ENCODE measurements at regions not wholly inside any gene's neighbourhood (a gene's known extent, or its start where the extent isn't known, plus 50 kb on each side); places are given as distances from the start of the nearest gene placed in this dataset.

DNA sequence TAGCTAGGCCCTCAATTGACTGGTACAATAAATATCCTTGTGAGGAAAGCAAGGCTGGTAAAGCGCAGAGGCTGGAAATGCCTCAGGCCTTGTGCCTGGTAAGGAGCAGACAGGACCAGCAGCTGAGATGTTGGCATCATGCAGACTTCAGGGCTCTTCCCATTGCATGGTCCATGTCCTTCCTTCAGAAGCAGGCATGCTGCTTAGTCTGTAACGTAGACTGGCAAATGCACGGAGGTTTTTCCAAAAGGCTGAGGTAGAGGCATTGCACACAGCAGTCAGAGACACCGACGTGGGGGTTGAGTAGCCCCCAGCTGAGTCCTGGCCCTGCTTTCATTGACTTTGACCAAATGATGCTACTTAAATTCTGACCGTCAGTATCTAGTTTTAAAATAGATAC is 87.1 kb downstream of the ADRB2 start:
- no peak for DNase-seq (ENCODE audit: low read depth in 2 of 2)

DNA sequence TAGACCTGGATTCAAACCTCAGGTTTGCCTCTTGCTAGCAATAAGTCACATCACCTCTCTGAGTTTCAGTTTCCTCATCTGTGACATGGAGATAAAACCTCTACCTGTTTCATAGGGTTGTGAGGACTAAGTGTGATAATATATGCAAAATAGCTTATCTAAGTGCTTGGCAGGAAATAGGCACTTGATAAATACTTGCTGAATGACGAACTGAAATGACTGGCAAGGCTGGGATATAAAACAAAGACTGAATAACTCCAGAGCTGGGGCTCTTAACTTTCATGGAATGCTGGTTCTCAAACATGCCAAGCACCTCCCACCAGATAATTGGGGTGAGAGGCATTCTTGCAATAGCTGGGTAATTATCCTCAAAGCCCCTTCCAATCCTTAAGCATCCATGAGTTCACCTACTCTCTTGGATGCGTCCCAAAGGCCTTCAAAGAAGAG is 87.6 kb downstream of the ADRB2 start:
- DNase-seq (ENCODE audit: low read depth in 2 of 2): peak; percentile 82 to 85

DNA sequence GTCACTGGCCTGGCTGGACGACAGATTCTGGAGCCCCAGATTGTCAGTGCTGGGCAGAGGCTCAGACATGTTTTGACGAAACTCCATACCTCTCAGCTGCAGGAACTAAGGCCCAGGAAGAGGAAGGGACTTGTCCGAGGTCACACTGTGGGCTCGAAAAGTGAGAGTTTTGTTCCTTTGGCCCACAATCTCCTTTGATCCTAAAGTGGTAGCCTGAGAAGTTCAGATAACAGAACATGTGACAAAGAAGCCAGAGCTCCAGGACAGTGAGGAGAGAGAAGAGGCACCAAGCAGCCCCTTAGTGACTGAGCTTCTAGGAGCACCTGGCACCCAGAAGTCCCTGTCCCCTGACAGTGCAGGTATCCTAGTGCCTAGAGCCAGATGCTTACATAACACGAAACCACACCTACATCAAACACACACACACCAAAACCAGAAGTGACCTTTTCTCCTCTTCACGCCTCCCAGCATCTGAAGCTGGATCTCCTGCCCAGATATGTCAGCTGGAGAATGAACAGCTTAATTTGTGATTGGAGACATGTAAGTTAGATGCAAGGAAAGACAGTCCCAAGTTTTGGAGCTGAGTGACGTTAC is 88.9 kb downstream of the ADRB2 start:
- no peak for DNase-seq (ENCODE audit: low read depth in 2 of 2)

DNA sequence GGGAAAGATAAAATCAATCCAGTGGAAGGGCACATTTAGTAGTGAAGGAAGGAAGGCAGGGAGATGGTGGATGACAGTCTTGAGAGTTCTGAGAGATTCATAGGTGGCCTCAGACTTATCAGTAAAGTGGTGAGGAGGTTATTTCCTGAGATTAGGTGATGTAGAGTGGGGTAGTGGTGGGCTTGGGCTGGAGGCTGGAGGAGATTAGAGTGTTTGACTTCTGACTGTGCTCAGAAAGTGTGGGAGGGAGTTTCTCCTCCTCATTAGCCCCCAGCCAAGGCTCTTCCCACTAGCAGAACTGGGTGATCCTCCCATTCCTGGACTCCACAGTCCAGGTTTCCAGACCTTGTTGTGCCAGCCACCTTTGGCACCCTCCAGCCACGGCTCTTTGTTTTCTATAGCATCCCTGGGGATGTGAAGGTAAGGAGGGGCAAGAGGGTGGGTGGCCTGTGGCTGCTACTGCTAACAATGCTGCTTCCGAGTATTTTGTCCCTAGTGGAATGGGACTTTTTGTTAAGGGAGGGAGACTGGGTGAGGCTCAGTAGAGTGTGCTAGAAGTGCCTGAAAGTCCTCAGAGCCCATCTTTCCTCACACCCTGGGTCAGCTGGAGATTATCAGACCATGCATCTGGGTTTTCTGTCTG is 94.4 kb downstream of the ADRB2 start:
- no peak for DNase-seq (ENCODE audit: low read depth in 2 of 2)

DNA sequence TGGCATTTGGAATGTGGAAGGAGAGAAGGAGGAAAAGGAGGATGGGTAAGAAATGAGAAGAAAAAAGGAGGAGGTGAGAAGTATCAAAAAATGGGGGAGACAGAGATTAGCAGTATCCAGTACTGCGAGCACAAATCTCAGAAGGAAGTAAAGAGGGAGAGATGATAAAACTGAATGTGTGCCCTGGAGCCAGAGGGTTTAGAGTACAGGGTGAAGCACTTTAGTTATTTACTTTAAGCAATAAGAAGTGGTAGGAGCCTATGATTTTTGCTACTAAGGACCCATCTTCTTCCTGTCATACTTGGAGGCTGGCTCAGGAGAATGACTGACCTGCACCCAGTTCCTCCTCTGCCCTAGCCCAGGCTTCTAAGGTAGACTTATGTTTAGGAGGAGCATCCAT is 94.9 kb downstream of the ADRB2 start:
- no peak for DNase-seq (ENCODE audit: low read depth in 2 of 2)

DNA sequence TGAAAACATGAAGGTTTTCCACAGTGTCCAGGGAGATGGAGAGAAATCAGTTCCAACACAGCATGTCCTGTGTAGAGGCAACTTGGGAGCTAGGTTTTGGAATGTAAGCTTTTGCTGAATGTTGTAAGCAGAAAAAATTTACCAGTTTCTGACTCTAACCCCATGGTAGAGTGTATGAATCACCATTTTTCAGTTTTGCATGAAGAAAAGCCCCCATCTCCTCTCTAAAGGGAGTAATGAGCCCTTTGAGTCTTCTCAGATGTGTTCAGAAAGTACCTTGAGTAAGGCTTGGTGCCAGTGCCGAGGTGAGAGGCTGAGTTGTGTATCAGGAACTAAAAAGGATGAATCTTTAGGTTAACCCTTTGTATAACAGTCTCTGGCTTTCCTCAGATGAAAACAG is 96.2 kb downstream of the ADRB2 start:
- DNase-seq (ENCODE audit: low read depth in 2 of 2): no peak

DNA sequence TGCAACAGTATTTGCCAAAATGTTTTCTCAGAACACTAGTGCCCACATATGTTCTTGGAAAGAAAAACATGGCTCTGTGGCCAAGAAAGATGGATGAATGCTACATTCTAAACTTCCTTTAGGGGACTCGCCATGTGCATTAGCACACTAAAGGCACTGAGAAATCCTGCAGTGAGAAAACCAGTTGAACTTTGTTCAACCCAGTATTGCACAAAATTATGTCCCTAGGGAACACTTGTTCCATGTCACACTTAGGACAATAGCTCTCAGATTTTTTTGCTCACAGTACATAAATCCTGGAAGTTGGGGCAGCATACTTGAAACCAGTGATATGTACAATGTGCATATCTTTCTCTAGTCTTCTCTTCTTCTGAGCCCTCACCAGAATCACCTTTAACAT is 96.6 kb downstream of the ADRB2 start:
- DNase-seq (ENCODE audit: low read depth in 2 of 2): no peak

DNA sequence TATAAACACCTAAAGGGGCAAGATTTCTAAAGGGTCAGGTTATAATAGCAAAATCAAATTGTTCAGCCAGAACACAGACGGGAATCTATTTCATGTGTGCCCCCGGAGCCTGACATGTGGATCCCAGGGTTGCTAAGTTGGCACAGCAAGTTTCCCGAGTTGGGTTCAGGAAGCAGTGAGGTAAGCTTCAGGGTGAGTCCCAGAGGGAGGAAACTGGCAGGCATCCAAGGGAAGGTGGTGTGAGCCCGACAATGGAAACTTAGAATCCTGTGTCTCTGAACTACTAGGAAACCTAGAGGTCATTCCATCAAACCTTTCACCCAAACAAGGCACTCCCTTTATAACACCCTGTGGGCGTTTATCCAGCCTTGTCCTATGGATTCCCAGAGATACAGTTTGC is 98.4 kb downstream of the ADRB2 start:
- DNase-seq (ENCODE audit: low read depth in 2 of 2): no peak

DNA sequence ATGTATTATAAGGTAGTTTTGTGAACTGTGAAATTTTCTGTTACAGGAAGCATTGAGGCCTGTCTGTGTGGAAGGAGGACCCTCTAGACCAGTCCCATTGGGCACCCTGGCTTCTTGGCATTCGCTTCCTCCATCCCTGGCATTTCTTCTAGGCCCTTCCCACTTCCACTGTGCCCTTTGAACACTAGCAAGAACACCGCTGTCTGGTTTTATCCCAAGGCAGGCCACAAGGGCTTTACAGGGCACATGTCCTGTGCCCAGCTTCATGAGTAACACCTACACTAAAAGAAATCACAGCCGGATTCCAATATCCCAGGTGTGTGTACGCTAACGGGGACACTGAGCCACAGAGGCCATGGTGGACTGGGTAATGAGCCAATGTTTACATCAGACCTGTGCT is 99.8 kb downstream of the ADRB2 start:
- DNase-seq (ENCODE audit: low read depth in 2 of 2): no peak

DNA sequence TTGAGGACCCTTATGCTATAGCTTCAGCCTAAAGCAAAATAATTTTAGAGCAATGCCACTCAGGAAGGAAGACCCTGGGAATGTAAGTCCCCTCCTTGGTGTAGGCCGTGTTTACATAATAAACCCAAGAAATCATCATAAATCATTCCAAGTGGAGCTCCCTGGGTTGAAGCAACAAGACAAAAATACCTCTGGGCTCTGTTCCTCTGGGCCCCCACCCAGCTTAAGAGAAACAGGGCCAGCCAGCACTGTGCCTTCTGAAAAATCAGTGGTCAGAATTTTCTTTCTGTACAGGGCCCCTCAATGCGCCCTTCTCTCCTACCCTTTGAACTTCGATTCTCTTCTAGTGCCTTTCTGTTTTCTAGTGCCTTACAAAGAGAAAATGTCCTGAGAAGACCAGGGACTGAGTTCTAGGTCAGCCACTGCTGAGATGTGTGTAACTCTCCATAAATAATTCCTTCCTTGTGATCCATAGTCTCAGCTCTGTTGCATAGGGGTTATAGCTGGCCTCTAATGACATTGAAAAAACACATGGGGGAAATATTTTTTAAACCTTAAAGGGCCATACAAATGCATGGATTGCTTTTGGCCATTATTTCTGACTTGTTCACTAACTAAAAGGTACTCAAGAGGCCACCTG is 101.0 kb downstream of the ADRB2 start:
- DNase-seq (ENCODE audit: low read depth in 2 of 2): no peak

DNA sequence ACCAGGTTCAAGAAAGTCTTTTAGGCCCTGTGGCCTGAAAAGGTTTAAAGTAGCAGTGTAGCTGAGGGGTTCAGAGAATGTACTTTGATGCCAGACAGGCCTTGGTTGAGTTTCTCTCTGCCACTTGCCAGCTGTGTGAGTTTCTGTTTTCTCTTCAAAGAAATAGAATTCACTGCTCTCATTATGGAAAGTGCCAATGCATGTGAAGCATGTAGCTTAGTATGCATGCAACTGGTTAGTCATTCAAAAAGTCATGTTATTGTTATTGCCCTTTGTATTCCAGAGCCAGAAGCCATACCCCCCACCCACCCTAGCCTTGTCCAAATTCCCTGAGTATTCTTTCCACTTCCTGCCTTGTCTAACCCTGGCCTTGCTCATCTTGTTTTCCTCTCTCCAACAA is 101.7 kb downstream of the ADRB2 start:
- DNase-seq (ENCODE audit: low read depth in 2 of 2): no peak

DNA sequence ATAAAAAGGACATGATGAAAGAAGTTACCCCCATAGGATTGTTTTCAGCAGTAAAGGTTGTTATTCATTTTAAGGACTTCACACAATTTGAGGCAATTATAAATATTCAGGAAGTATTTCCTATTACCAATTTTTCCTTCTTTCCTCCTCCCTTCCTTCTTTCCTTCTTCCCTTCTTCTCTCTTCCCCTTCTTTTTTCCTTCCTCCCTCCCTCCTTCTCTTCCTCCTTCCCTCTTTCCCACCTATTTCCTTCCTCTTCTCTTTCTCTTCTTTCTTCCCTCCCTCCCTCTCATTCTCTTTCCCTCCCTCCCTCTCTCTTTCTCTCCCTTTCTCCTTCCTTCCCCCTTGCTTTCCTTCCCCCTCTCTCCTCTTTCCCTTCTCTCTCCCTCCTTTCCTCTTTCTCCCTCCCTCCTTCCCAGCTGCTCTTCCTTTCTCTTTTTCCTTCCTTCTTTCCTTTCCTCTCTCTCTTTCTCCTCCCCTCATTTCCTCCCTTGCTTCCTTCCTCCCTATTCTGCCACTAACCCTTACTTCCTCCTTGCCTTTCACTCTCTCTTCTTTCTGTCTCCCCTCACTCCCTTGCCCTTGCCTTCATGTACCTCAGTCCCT is 105.1 kb downstream of the ADRB2 start:
- no peak for DNase-seq (ENCODE audit: low read depth in 2 of 2)

DNA sequence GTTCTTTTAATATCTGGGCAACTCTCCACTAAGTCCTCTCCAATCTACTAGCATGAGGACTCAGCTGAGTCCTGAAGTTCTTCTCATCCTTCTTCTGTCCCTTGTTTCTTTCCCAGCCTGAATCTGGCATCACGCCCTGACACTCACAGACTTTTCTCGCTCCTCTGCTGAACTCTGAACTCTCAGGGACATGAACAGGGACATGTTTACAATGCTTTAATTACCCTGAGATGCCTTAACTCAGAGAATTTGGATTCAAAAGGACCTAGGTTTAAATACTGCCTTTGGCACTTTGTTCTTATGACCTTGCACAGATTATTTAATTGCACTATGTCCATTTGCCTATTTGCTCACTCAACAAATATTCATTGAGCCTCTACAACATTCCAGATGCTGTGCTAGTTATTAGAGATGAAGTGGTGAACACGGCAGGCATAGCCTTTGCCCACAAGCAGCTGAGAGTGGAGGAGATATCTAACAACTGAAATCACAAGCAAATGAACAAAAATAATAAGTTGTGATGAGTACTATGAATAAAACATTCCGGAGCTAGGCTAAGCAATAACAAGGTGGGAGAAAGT is 106.0 kb downstream of the ADRB2 start:
- DNase-seq (ENCODE audit: low read depth in 2 of 2): no peak

DNA sequence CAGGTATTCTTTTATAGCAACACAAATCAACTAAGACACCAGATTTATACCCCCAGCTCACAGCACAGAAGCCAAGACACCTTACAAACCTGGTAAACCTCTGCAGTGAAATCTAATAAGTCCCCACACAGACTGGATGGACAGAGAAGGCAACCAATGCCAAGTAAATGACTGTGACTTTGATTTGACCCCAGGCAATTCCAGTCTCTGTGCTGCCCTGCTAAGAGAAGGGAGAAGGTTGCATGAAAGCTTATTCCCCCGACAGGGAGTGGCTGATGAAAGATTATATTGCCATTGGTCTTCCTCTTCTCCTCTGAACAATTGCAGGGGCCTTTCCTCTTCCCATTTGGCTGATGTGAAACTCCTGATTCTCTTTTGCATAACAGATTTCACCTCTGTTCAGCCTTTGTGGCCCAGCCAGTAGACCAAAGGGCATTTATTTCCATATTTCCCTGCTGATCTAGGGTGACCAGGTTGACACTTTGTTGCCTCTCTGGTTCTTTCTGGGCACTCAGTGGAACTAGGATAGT is 107.6 kb downstream of the ADRB2 start:
- DNase-seq (ENCODE audit: low read depth in 2 of 2): no peak

DNA sequence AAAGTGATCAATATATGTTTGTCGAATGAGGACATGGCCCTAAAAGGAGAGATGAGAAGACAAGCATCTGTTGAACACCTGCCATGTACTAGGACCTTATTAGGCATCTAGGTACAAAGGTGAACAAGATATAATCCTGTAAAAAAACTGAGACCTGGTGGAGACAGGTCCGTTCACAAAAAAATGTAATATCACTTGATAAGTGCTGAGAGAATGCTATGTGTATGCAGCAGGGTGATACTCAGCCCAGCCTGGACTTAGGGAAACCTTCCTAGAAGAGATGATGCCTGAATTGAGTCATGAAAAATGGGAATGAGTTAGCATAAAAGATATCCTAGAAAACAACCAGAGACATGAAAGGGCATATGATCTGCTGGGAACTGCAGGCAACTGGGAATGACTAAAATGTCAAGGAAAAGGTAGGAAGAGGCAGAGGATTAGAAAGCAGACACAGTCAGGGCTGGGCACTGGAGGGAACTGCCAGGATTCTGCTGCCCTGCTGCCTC is 108.5 kb downstream of the ADRB2 start:
- DNase-seq (ENCODE audit: low read depth in 2 of 2): no peak

DNA sequence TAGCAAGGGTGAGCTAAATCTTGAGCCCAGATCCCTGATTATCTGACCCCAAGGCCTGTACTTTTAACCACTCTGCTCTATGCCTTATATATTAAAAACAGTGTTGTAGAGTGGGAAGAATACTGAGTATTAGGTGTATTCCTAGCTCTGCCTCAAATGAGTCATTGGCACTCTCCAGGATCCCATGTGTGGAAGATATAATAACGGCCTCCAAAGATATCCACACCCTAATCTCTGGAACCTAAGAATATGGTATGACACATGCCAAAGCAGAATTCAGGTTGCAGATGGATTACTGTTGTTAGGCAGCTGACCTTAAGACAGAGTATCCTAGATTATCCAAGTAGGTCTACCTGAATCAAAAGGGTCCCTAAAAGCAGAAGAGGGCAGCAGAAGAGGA is 110.8 kb downstream of the ADRB2 start:
- DNase-seq (ENCODE audit: low read depth in 2 of 2): no peak

DNA sequence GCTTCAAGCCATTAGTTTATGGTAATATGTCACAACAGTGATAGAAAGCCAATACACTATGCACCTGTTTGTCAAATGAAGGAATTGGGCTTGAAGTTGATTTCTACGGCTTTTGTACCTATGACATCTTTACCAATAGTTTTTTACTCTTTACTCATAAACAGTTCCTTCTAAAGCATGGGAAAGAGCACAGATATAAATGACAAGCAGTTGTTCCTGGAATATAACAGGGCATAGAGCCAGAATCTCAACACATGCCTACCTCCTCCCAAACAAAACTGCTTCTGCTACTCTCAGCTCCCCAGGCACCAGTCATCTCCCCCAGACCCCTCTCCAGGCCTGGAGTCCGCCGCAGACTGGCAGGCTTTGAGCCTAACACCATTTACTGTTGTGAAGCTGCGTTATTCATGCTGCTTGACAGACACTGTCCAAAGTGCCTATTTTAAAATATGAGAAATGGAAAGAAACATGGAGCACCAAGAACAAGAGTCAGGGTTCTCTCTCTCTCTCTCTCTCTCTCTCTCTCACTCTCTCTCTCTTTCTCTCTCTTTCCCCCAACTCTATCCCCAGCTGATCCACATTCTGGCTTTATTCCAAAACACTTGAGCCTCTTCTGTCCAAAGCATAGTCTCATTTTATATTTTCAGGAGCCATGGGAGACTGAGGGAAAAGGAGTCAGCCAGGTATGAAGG is 111.6 kb downstream of the ADRB2 start:
- DNase-seq (ENCODE audit: low read depth in 2 of 2): no peak

DNA sequence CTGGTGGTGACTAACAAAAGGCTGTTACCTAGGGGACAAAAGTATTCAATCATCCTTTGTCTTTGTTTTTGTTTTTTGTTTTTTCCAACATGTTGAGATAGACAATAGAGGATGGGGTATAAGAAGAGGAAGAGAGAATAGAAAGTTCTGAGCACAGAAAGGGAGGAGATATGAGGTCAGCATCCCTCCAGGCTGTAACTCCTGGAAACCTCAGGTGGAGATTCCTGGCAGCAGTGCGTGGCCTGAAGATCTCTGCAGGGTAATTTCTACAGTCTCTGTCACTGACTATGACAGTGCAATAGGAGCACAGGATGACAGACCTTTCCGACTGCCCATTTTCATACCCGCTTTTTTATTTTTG is 112.1 kb downstream of the ADRB2 start:
- DNase-seq (ENCODE audit: low read depth in 2 of 2): no peak

DNA sequence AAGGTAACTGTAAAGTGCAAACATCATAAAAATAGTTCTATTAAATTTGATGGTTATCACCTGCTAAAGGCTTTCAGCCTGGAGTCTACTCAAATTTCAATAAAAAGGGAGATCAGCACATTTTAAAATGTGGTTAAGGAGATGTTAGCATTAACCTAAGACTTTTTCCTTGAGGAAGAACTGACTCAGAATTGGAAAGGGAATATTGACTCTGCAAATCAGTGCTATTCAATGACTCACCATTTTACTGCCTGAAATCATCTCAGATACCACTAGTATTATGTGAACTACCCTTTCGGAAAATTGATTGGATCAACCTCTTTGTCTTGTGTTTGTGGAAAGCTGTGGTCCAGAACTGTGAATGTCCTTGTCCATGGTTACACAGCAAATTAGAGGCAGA is 113.3 kb downstream of the ADRB2 start:
- peak; percentile 16 to 20 for DNase-seq (ENCODE audit: low read depth in 2 of 2)

DNA sequence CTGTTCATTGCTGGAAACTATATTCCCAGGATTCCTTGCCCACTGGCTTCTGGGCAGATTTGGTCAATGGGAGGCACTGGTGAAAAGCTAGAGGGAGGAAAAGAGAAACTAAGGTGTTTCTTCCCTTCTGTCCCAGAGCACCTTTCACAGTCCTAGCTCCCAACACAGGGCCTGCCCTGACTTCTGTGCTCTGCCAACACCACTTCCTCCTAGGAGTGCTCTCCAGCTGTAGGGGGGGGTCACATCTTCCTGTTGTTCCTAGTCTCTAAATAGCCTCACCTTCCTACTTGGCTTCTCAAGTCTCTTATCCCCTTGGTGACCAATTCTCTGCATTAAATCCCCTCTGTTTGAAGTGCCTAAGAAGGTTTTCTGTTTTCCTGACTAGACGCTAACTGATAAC is 115.4 kb downstream of the ADRB2 start:
- no peak for DNase-seq (ENCODE audit: low read depth in 2 of 2)

DNA sequence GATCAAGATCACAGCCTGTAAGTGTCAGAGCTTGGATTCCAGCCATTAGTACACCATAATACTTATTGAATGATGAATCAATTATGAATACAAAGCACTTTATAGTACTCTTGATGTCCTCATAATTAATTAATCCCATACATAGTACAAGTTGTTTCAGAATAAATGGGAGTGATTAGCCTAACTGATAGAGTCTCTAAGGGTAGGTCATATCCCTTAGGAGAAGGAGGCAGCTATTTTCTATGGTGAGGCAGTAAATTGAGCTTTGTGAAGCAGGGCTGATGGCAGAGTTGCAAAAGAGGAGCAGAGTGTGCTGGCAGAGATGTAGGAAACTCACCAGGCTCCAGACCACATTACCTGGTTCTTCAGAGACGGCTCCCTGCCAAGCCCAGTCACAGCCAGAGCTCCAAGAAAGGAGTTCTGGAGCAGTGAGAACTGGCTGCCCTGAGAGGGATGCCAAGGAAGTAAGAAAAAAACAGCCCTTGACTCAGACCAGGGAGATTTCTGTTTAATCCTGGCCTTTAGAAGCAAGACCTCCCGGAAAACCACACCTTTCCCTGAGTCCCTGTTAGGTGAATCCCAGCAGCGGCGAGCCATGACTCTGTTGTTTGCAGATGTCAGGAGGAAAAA is 112.9 kb downstream of the SH3TC2 start:
- no peak for DNase-seq (ENCODE audit: low read depth in 2 of 2)
